NCI-H526 (cell line): ENCODE measurements at regions not wholly inside any gene's neighbourhood (a gene's known extent, or its start where the extent isn't known, plus 50 kb on each side); places are given as distances from the start of the nearest gene placed in this dataset.

ENCODE experiments used
- DNase-seq, 2 experiments: peaks; one replicate each; lab custom pipeline; 2025; lab: John Stamatoyannopoulos, UW

DNA sequence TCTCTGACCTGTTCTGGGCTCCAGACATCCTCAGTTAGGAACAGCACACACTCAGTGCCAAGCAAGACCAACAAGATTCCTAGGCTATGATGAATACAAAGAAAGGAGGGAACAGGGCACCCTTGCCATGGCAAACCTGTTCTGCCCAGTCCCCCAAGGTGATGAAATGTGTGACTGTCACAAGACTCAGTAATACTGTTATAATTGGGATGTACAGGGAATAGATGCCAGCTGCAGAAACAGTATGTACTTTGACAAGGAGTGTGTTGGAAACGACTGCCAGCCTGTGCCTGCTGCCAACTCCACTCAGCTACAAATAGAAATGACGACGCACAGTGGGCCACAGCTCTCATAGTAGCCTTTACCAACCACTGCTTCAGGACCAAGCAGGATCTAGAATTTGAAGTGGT lies 453.0 kb downstream of the EFNA5 start:
- no peak for DNase-seq

DNA sequence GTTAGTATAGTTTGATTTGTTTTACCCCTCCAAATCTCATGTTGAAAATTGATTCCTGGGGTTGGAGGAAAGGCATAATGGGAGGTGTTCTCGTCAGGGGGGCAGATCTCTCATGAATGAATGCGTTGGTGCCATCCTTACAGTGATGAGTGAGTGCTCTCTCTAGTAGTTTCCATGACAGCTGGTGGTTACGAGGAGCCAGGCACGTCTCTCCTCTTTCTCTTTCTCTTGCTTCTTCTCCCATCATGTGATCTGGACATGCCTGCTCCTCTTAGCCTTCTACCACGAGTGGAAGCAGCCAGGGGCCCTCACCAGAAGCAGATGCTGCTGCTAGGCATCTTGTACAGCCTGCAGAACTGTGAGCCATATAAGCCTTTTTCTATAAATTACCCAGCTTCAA lies 454.1 kb downstream of the EFNA5 start:
- no peak for DNase-seq

GRCh38 chr5:107215611-107216010 lies 455.1 kb downstream of the EFNA5 start:
- DNase-seq, result no peak

DNA sequence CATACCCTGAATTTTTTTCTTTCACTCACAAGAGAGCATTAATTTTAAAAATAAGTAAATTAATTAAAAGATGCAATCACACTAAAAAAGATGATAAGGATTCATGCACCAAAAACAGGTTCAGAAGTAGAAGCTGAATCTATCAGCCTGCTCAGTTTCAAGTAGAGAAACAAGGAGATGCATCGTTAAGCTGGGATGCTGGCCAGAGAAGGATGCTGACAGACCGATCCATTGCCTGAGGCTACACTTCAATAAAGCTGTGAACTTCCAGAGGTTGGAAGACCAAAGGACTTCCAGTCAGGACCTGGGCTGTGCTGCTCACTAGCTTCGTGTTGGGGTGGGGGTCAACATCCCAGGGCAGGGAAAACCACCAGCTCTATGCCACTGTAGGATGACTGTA lies 457.7 kb downstream of the EFNA5 start:
- no peak for DNase-seq

- no peak for DNase-seq
Measured at GRCh38 chr5:107211630-107212029, 459.1 kb downstream of the EFNA5 start.

GRCh38 chr5:107208867-107209266 lies 461.9 kb downstream of the EFNA5 start:
- DNase-seq, result no peak

DNA sequence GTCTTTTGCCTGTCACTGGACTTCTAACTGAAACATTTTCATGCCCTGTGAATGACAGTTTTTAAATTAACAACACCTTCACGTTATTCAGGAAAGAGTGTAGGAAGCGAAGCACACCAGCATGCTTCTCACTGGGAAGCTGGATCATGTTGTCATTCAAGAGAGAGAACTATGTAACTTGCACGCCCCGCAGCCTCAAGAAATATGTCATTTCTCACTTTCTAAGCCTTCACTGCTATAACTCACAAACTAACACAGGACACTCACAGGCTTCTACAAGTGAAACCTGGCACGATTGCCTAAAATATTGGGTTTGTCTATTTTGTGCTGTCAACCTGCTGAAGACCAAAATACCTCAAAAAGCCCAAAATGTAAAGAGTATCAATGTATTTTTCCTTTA lies 466.3 kb downstream of the EFNA5 start:
- DNase-seq, result no peak

GRCh38 chr5:107203243-107203642 lies 467.5 kb downstream of the EFNA5 start:
- DNase-seq, result peak; percentile 0 to 32

- DNase-seq, result no peak
Measured at GRCh38 chr5:107199756-107200155, 471.0 kb downstream of the EFNA5 start.

DNA sequence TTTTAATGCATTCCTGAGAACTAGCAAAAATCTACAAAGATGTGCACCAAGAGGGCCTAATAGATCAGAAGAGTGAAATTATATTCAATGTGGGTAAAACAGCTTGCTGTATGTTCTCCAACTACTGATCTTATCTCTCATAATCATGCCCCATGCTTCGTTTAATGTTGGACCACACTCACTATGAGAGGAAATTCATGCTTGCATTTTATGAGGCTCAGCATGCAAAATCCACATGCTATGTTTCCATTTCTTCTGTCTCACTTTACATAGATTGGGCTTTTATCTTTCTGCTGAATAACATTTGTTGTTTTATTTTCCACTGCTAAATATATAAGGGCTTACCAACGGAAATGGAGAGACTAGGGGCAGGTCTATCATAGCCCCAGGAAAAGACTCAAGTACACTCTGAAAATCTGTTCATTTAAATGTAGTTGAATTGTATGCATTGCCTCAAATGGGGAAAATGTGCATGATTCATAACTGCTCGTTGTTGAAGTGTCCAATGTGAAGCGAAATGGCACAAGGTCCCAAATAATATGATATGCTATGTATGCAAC lies 474.2 kb downstream of the EFNA5 start:
- peak; percentile 60 to 71 for DNase-seq

GRCh38 chr5:107195890-107196395 lies 474.8 kb downstream of the EFNA5 start:
- no peak for DNase-seq

GRCh38 chr5:107184871-107185270 lies 485.9 kb downstream of the EFNA5 start:
- DNase-seq, result no peak

- DNase-seq, result no peak
Measured at GRCh38 chr5:107184066-107184465, 486.7 kb downstream of the EFNA5 start.

DNA sequence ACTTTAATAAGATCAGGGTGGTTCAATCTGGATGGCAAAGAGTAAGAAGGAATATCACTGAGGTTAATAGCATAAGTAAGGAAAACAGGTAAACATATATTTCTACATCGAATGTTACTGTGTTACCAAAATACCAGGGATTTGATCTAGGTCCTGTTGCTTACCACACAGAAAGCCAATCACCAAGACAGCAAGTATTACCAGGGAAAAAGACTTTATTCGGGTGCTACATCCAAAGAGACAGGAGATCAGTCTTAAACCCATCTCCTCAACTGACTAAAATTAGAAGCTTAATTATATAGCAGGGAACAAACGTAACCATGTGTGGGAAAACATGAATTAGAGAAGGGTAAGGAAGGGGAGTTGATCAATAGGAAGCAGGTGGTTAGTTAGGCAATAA lies 500.1 kb downstream of the EFNA5 start:
- no peak for DNase-seq

- no peak for DNase-seq
Measured at GRCh38 chr5:107169867-107170266, 500.9 kb downstream of the EFNA5 start.

DNA sequence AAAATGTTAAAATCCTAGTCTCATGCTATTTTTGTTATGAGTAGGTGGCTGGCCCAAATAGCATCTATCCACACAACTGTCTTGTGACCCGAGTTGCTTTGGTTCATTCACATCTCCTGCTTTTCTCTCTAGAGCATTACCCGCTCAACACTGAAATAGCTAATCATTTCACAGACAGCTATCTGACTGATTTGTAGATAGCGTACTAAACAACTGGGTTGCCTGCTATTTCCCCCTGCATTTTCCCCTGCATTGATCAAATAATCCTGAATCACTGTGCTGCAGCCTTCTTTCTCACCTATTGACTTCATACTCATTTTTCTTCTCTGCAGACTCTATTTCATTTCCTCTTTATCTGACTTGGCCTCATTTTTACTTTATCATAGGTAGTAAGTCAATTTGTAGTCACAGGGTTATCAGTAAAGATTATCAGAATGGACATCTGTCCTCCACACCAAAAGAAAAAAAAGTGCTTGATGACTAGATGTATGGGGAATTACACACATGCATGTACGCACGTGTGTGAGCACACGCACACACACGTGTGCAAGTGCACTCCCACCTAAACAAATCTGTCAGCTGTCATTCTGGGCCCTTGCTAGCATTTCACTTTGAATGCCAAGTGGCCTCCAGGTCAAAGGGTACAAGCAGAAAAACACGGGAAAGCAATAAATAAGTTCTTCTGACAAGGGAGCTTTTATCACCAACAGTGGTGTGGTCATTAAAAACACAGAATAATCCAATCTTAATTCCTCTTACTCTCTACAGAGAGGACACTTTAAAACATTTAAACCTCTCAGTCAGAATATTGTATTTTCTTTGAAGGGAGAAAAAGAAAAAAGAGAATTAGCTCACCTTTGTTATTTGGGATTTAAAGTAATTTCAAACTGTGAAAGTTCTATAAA lies 501.6 kb downstream of the EFNA5 start:
- no peak for DNase-seq

- no peak for DNase-seq
Measured at GRCh38 chr5:107168086-107168485, 502.7 kb downstream of the EFNA5 start.

- DNase-seq, result no peak
Measured at GRCh38 chr5:107165296-107165695, 505.4 kb downstream of the EFNA5 start.

GRCh38 chr5:107157809-107158208 lies 512.9 kb downstream of the EFNA5 start:
- no peak for DNase-seq

- DNase-seq, result no peak
Measured at GRCh38 chr5:107155707-107156106, 515.0 kb downstream of the EFNA5 start.

GRCh38 chr5:107154593-107154992 lies 516.1 kb downstream of the EFNA5 start:
- peak in 1 of 2 experiments; percentile 17 for DNase-seq

- DNase-seq, result no peak
Measured at GRCh38 chr5:107153283-107153682, 517.5 kb downstream of the EFNA5 start.

- no peak for DNase-seq
Measured at GRCh38 chr5:107149243-107150005, 521.3 kb downstream of the EFNA5 start.
